Uterus (tissue), 3 donors: ENCODE measurements at regions not wholly inside any gene's neighbourhood (a gene's known extent, or its start where the extent isn't known, plus 50 kb on each side); places are given as distances from the start of the nearest gene placed in this dataset.

Source experiments
- DNase-seq, 2 donors: peaks; one replicate each; pipeline ENCODE4 v3.0.0-alpha.2; 2019 to 2020
- H3K27ac ChIP-seq, 2 donors: fragments of 200-600 bp; sonication (generic); 1 replicate in 1 of 2; 2 replicates in 1 of 2; pipeline ENCODE4 v1.5.1; 2016 to 2018
- H3K27me3 ChIP-seq, 2 donors: fragments of 200-600 bp; sonication (generic); one replicate each; pipeline ENCODE4 v1.5.1; 2018 to 2019; ENCODE audit warnings: control low read depth in 1 of 2
- H3K36me3 ChIP-seq, 2 donors: fragments of 200-600 bp; sonication (generic); one replicate each; pipeline ENCODE4 v1.5.1; 2019; ENCODE audit warnings: control low read depth in 1 of 2
- H3K4me1 ChIP-seq, 2 donors: fragments of 200-600 bp; sonication (generic); one replicate each; pipeline ENCODE4 v1.5.1; 2018 to 2019; ENCODE audit warnings: control low read depth in 1 of 2
- H3K4me3 ChIP-seq, 2 donors: fragments of 200-600 bp; sonication (generic); 1 replicate in 1 of 2; 2 replicates in 1 of 2; pipeline ENCODE4 v1.5.1; 2018 to 2019; ENCODE audit warnings: mild to moderate bottlenecking in 1 of 2
- H3K9me3 ChIP-seq, 2 donors: fragments of 200-600 bp; sonication (generic); one replicate each; pipeline ENCODE4 v1.5.1; 2019; ENCODE audit warnings: control low read depth in 1 of 2
- CTCF ChIP-seq, 4 experiments: fragments of 200-600 bp in 2 of 4; fragments of 450-650 bp in 2 of 4; sonication (generic) in 2 of 4; IDR thresholded peaks; one replicate each; pipeline ENCODE4 v1.5.1; 2016 to 2019; ENCODE audit warnings: antibody characterized with exemption in 4 of 4, mild to moderate bottlenecking in 2 of 4, moderate library complexity in 1 of 4
- POLR2A ChIP-seq, 2 donors: fragments of 450-650 bp; IDR thresholded peaks; one replicate each; pipeline ENCODE4 v1.6.1; 2016; ENCODE audit warnings: antibody characterized with exemption in 2 of 2, mild to moderate bottlenecking in 1 of 2, moderate library complexity in 1 of 2
- intact Hi-C: fragments of 100-400 bp; cut with DNase I; formaldehyde crosslinking; loops from one replicate; pipeline ENCODE4 v1.15.1; 2023; ENCODE audit warnings: low total_unique reads
- donor health status: DM: yes; HTN: yes; CAD: no.

GRCh38 chr6:23323897-23324296, 754.5 kb downstream of the HDGFL1 start:
- no peak overlapping the region for H3K4me3 ChIP-seq
- H3K27me3 ChIP-seq = no peaks in the 10 kb centered on the region
- no peak for TF ChIP-seq CTCF (IDR thresholded peaks at IDR 0.05)
- TF ChIP-seq POLR2A (IDR thresholded peaks at IDR 0.05) = no peak
- no peak overlapping the region for H3K27ac ChIP-seq
- H3K4me1 ChIP-seq = no peaks in the 10 kb centered on the region
- no peaks in the 10 kb centered on the region for H3K36me3 ChIP-seq
- no peaks in the 10 kb centered on the region for H3K9me3 ChIP-seq
- DNase-seq = no peak
- intact Hi-C loops = no loop called here

GRCh38 chr6:23325065-23325464, 755.7 kb downstream of the HDGFL1 start:
- Histone ChIP-seq H3K4me1 (no peaks in the 10 kb centered on the region), H3K4me3 (no peak overlapping the region), H3K27ac (no peak overlapping the region), H3K9me3 (no peaks in the 10 kb centered on the region), H3K27me3 (no peaks in the 10 kb centered on the region), H3K36me3 (no peaks in the 10 kb centered on the region)
- DNase-seq = no peak
- TF ChIP-seq POLR2A (IDR thresholded peaks at IDR 0.05) = no peak
- no peak for TF ChIP-seq CTCF (IDR thresholded peaks at IDR 0.05)
- intact Hi-C loops = no loop called here

GRCh38 chr6:23327621-23328020, 758.3 kb downstream of the HDGFL1 start:
- no peaks in the 10 kb centered on the region for H3K4me1 ChIP-seq
- no peak for TF ChIP-seq POLR2A (IDR thresholded peaks at IDR 0.05)
- no peak for TF ChIP-seq CTCF (IDR thresholded peaks at IDR 0.05)
- no peaks in the 10 kb centered on the region for H3K9me3 ChIP-seq
- H3K36me3 ChIP-seq = no peaks in the 10 kb centered on the region
- H3K27me3 ChIP-seq = no peaks in the 10 kb centered on the region
- no peak overlapping the region for H3K27ac ChIP-seq
- intact Hi-C loops = no loop called here
- DNase-seq = no peak
- no peak overlapping the region for H3K4me3 ChIP-seq

- DNase-seq = no peak
- intact Hi-C loops = no loop called here
- H3K4me3 ChIP-seq = no peak overlapping the region
- no peak overlapping the region for H3K27ac ChIP-seq
- no peaks in the 10 kb centered on the region for H3K27me3 ChIP-seq
- H3K9me3 ChIP-seq = no peaks in the 10 kb centered on the region
- no peaks in the 10 kb centered on the region for H3K4me1 ChIP-seq
- H3K36me3 ChIP-seq = no peaks in the 10 kb centered on the region
- TF ChIP-seq CTCF (IDR thresholded peaks at IDR 0.05) (no peak), POLR2A (IDR thresholded peaks at IDR 0.05) (no peak)
Measured at GRCh38 chr6:23329086-23329485, 759.7 kb downstream of the HDGFL1 start.

- intact Hi-C loops = no loop called here
- no peak for TF ChIP-seq POLR2A (IDR thresholded peaks at IDR 0.05)
- TF ChIP-seq CTCF (IDR thresholded peaks at IDR 0.05) = no peak
- Histone ChIP-seq H3K9me3 (no peaks in the 10 kb centered on the region), H3K36me3 (no peaks in the 10 kb centered on the region), H3K4me3 (no peak overlapping the region), H3K27ac (no peak overlapping the region), H3K4me1 (no peaks in the 10 kb centered on the region), H3K27me3 (no peaks in the 10 kb centered on the region)
- no peak for DNase-seq
Measured at GRCh38 chr6:23330632-23331031, 761.3 kb downstream of the HDGFL1 start.
